H9 (cell line): ENCODE measurements at regions not wholly inside any gene's neighbourhood (a gene's known extent, or its start where the extent isn't known, plus 50 kb on each side); places are given as distances from the start of the nearest gene placed in this dataset.

Experiments
- DNase-seq: peaks from one replicate; pipeline ENCODE4 v3.0.0-alpha.2; 2017
- H2AFZ ChIP-seq: one replicate; pipeline ENCODE4 v1.6.1; 2013; ENCODE audit warnings: mild to moderate bottlenecking, low read length, control low read depth, moderate library complexity
- H2AK5ac ChIP-seq: 2 replicates; pipeline ENCODE4 v1.6.1; 2013; ENCODE audit warnings: low read length, control low read depth, mixed read lengths; ENCODE audit not compliant: insufficient read length
- H2BK120ac ChIP-seq: one replicate; pipeline ENCODE4 v1.6.1; 2013; ENCODE audit warnings: low read depth, mild to moderate bottlenecking, low read length, control low read depth, inconsistent platforms; ENCODE audit not compliant: poor library complexity, severe bottlenecking
- H2BK12ac ChIP-seq: 2 replicates; pipeline ENCODE4 v1.6.1; 2013; ENCODE audit warnings: low read length, control low read depth, mixed read lengths, low read depth; ENCODE audit not compliant: insufficient read length
- H2BK15ac ChIP-seq: 2 replicates; pipeline ENCODE4 v1.6.1; 2013; ENCODE audit warnings: low read depth, low read length, control low read depth
- H2BK20ac ChIP-seq: one replicate; pipeline ENCODE4 v1.6.1; 2013; ENCODE audit warnings: low read depth, mild to moderate bottlenecking, low read length, control low read depth, inconsistent platforms; ENCODE audit not compliant: poor library complexity, severe bottlenecking
- H2BK5ac ChIP-seq: 2 replicates; pipeline ENCODE4 v1.6.1; 2013; ENCODE audit warnings: low read length, control low read depth, mixed read lengths; ENCODE audit not compliant: insufficient read length
- H3K14ac ChIP-seq: 2 replicates; pipeline ENCODE4 v1.6.1; 2013; ENCODE audit warnings: low read length, control low read depth; ENCODE audit not compliant: insufficient read depth
- H3K18ac ChIP-seq: 2 replicates; pipeline ENCODE4 v1.6.1; 2013; ENCODE audit warnings: low read depth, mild to moderate bottlenecking, mixed read lengths, low read length, control low read depth; ENCODE audit not compliant: insufficient read length
- H3K23ac ChIP-seq: 2 replicates; pipeline ENCODE4 v1.6.1; 2013; ENCODE audit warnings: low read length, control low read depth, mixed read lengths, low read depth; ENCODE audit not compliant: insufficient read length
- H3K23me2 ChIP-seq: 2 replicates; pipeline ENCODE4 v1.6.1; 2013; ENCODE audit warnings: low read depth, mild to moderate bottlenecking, mixed read lengths, low read length, control low read depth; ENCODE audit not compliant: insufficient read length, poor library complexity, severe bottlenecking
- H3K27ac ChIP-seq: 2 replicates; pipeline ENCODE4 v1.5.1; 2013; ENCODE audit warnings: low read length, control low read depth, mixed read lengths, low read depth; ENCODE audit not compliant: insufficient read length
- H3K27me3 ChIP-seq: 2 replicates; pipeline ENCODE4 v1.6.1; 2013; ENCODE audit warnings: low read length, control low read depth, inconsistent platforms; ENCODE audit not compliant: insufficient read depth
- H3K4ac ChIP-seq: 2 replicates; pipeline ENCODE4 v1.6.1; 2013; ENCODE audit warnings: low read depth, mild to moderate bottlenecking, control low read depth, inconsistent platforms, low read length, moderate library complexity
- H3K4me1 ChIP-seq: 2 replicates; pipeline ENCODE4 v1.6.1; 2013; ENCODE audit warnings: low read length, control low read depth, inconsistent platforms; ENCODE audit not compliant: insufficient read depth
- H3K4me2 ChIP-seq: 2 replicates; pipeline ENCODE4 v1.6.1; 2013; ENCODE audit warnings: low read length, control low read depth, mixed read lengths; ENCODE audit not compliant: insufficient read length, insufficient read depth
- H3K56ac ChIP-seq: 2 replicates; pipeline ENCODE4 v1.6.1; 2013; ENCODE audit warnings: low read depth, mild to moderate bottlenecking, mixed read lengths, low read length, control low read depth; ENCODE audit not compliant: insufficient read length
- H3K79me1 ChIP-seq: 2 replicates; pipeline ENCODE4 v1.6.1; 2013; ENCODE audit warnings: low read depth, mild to moderate bottlenecking, moderate library complexity, low read length, control low read depth, inconsistent platforms; ENCODE audit not compliant: insufficient read depth, poor library complexity, severe bottlenecking
- H3K79me2 ChIP-seq: 2 replicates; pipeline ENCODE4 v1.6.1; 2013; ENCODE audit warnings: low read length, control low read depth, inconsistent platforms; ENCODE audit not compliant: insufficient read depth
- H3K9ac ChIP-seq: 2 replicates; pipeline ENCODE4 v1.6.1; 2013; ENCODE audit warnings: low read length, control low read depth, mixed read lengths; ENCODE audit not compliant: insufficient read length; ENCODE audit errors: extremely low read depth
- H3K9me3 ChIP-seq: one replicate; pipeline ENCODE4 v1.6.1; 2013; ENCODE audit warnings: low read depth, low read length, inconsistent platforms; ENCODE audit not compliant: control insufficient read depth
- H3T11ph ChIP-seq: one replicate; pipeline ENCODE4 v1.6.1; 2013; ENCODE audit warnings: mild to moderate bottlenecking, low read length, control low read depth, inconsistent platforms
- H4K20me1 ChIP-seq: one replicate; pipeline ENCODE4 v1.6.1; 2013; ENCODE audit not compliant: control insufficient read depth, insufficient read length, insufficient read depth
- H4K5ac ChIP-seq: 2 replicates; pipeline ENCODE4 v1.6.1; 2013; ENCODE audit warnings: low read depth, mild to moderate bottlenecking, mixed read lengths, low read length, control low read depth; ENCODE audit not compliant: insufficient read length
- H4K8ac ChIP-seq: replicated peaks from 2 replicates; pipeline ENCODE4 v1.6.1; 2013; ENCODE audit warnings: low read length, control low read depth, mixed read lengths, low read depth; ENCODE audit not compliant: insufficient read length
- H4K91ac ChIP-seq: 2 replicates; pipeline ENCODE4 v1.6.1; 2013; ENCODE audit warnings: low read depth, mild to moderate bottlenecking, moderate library complexity, mixed read lengths, low read length, control low read depth; ENCODE audit not compliant: insufficient read length
- H3K27ac Mint-ChIP-seq, 3 experiments: 2 replicates in 2 of 3; 3 replicates in 1 of 3; pipeline ENCODE4 v1.8.0; 2020 to 2021; ENCODE audit warnings: mixed read lengths in 3 of 3, mild to moderate bottlenecking in 1 of 3, moderate library complexity in 1 of 3
- H3K27me3 Mint-ChIP-seq: 2 replicates; pipeline ENCODE4 v1.8.0; 2021; ENCODE audit warnings: low read depth, mild to moderate bottlenecking, moderate library complexity, mixed read lengths
- H3K36me3 Mint-ChIP-seq, 3 experiments: 2 replicates in 2 of 3; 3 replicates in 1 of 3; pipeline ENCODE4 v1.8.0; 2020 to 2021; ENCODE audit warnings: low read depth in 3 of 3, mixed read lengths in 3 of 3; ENCODE audit not compliant: insufficient read depth in 1 of 3
- H3K4me1 Mint-ChIP-seq, 2 experiments: 2 replicates each; pipeline ENCODE4 v1.8.0; 2020; ENCODE audit warnings: mixed read lengths in 2 of 2
- H3K4me3 Mint-ChIP-seq, 2 experiments: 2 replicates in 1 of 2; 3 replicates in 1 of 2; pipeline ENCODE4 v1.8.0; 2020 to 2021; ENCODE audit warnings: mild to moderate bottlenecking in 2 of 2, mixed read lengths in 2 of 2, moderate library complexity in 1 of 2
- H3K9me3 Mint-ChIP-seq, 2 experiments: 2 replicates in 1 of 2; 3 replicates in 1 of 2; pipeline ENCODE4 v1.8.0; 2020; ENCODE audit warnings: mild to moderate bottlenecking in 2 of 2, mixed read lengths in 2 of 2, moderate library complexity in 1 of 2
- WGBS: extraction: QIAGEN DNeasy Blood & Tissue Kit; methylation state at CpG from one replicate; pipeline ENCODE4 v1.1.7; 2013; ENCODE audit warnings: missing lambda C conversion rate, low lambda C conversion rate, mixed read lengths; ENCODE audit not compliant: insufficient read length; ENCODE audit errors: extremely low coverage; 5-methylcytosine and 5-hydroxymethylcytosine counted together
- TF ChIP-seq, protein P1 (sequence below): fragments of 200-600 bp; sonication (generic); conservative IDR thresholded peaks from 3 replicates; pipeline ENCODE4 v1.8.0; 2021; ENCODE audit warnings: antibody characterized with exemption, mild to moderate bottlenecking

DNA sequence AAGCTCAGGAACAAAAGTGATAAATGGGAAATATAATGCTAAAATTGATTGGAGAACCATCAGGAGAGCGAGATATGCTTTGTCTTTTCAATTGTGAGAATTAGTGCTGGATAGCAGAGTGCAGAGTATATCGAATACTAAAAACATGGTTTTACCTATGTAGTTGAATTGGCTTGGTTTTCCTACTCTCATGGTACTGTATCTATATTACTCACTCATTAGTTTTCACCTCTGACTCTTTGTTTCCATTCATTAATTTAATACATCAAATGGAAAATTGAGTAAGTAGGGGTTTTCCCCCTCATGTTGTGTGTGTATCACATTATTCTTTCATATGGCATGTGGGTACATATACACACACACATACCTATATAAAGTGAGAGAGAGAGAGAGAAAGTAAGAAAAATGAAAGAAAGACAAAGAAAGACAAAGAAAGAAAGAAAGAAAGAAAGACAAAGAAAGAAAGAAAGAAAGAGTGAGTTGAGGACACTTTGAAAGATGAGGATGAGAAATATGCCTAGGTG is 1574.5 kb downstream of the MRPL39 start:
- Histone ChIP-seq H2AFZ (no peak overlapping the region), H3K18ac (no peak overlapping the region), H4K20me1 (no peaks in the 10 kb centered on the region), H3K27me3 (no peaks in the 10 kb centered on the region), H3K4me1 (no peaks in the 10 kb centered on the region), H3K56ac (no peak overlapping the region), H2BK120ac (no peak overlapping the region), H2BK15ac (no peak overlapping the region), H3K27ac (no peak overlapping the region), H2BK12ac (no peak overlapping the region), H3K14ac (no peak overlapping the region), H4K5ac (no peak overlapping the region), H4K8ac (no peak overlapping the region), H3K9me3 (peaks cover 6% of the 10 kb centered on the region), H3K23ac (no peak overlapping the region), H2BK5ac (no peak overlapping the region), H3T11ph (no peak overlapping the region), H3K79me1 (no peaks in the 10 kb centered on the region), H3K4ac (no peak overlapping the region), H3K23me2 (no peaks in the 10 kb centered on the region), H4K91ac (no peak overlapping the region), H3K79me2 (no peaks in the 10 kb centered on the region), H2AK5ac (no peak overlapping the region), H2BK20ac (no peak overlapping the region), H3K4me2 (no peak overlapping the region), H3K9ac (no peak overlapping the region)
- Mint-ChIP-seq H3K4me3 (no peak overlapping the region), H3K27me3 (no peaks in the 10 kb centered on the region), H3K36me3 (peaks cover 6 to 28% (median 13%) of the 10 kb centered on the region in 3 experiments), H3K27ac (no peak overlapping the region), H3K4me1 (no peaks in the 10 kb centered on the region), H3K9me3 (peaks cover 58 to 69% of the 10 kb centered on the region in 2 experiments)
- TF ChIP-seq, protein P1, sequence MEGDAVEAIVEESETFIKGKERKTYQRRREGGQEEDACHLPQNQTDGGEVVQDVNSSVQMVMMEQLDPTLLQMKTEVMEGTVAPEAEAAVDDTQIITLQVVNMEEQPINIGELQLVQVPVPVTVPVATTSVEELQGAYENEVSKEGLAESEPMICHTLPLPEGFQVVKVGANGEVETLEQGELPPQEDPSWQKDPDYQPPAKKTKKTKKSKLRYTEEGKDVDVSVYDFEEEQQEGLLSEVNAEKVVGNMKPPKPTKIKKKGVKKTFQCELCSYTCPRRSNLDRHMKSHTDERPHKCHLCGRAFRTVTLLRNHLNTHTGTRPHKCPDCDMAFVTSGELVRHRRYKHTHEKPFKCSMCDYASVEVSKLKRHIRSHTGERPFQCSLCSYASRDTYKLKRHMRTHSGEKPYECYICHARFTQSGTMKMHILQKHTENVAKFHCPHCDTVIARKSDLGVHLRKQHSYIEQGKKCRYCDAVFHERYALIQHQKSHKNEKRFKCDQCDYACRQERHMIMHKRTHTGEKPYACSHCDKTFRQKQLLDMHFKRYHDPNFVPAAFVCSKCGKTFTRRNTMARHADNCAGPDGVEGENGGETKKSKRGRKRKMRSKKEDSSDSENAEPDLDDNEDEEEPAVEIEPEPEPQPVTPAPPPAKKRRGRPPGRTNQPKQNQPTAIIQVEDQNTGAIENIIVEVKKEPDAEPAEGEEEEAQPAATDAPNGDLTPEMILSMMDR: no peak
- no CpG with 5 or more reads among the region's 2 CpGs for WGBS
- DNase-seq: no peak
